ENCODE measurements at regions not wholly inside any gene's neighbourhood (a gene's known extent, or its start where the extent isn't known, plus 50 kb on each side); places are given as distances from the start of the nearest gene placed in this dataset.

GRCh38 chr4:62199291-62199810 is 999.2 kb downstream of the ADGRL3 start:
- Mint-ChIP-seq H3K4me1 (ENCODE audit: low read depth, unreplicated experiment) (no peaks in the 10 kb centered on the region), H3K27ac (ENCODE audit: unreplicated experiment) (no peak overlapping the region), H3K9me3 (ENCODE audit: low read depth, unreplicated experiment) (no peaks in the 10 kb centered on the region), H3K36me3 (ENCODE audit: insufficient read depth, unreplicated experiment) (no peaks in the 10 kb centered on the region), H3K4me3 (ENCODE audit: low read depth, unreplicated experiment) (no peak overlapping the region), H3K27me3 (ENCODE audit: unreplicated experiment) (no peaks in the 10 kb centered on the region)
- no peak for TF ChIP-seq CTCF (IDR thresholded peaks at IDR 0.05; ENCODE audit: unreplicated experiment)
- CTCF ChIA-PET: no interaction called here
- intact Hi-C loops (cut with micrococcal nuclease; ENCODE audit: unreplicated experiment): no loop called here
- DNase-seq: no peak
- no TSS peak for BruUV-seq (replicated peaks)

GRCh38 chr4:62196338-62196737 is 996.2 kb downstream of the ADGRL3 start:
- Mint-ChIP-seq H3K27ac (ENCODE audit: unreplicated experiment) (no peak overlapping the region), H3K4me1 (ENCODE audit: low read depth, unreplicated experiment) (no peaks in the 10 kb centered on the region), H3K4me3 (ENCODE audit: low read depth, unreplicated experiment) (no peak overlapping the region), H3K27me3 (ENCODE audit: unreplicated experiment) (no peaks in the 10 kb centered on the region), H3K36me3 (ENCODE audit: insufficient read depth, unreplicated experiment) (no peaks in the 10 kb centered on the region), H3K9me3 (ENCODE audit: low read depth, unreplicated experiment) (no peaks in the 10 kb centered on the region)
- BruUV-seq (replicated peaks): no TSS peak
- CTCF ChIA-PET: no interaction called here
- TF ChIP-seq CTCF (IDR thresholded peaks at IDR 0.05; ENCODE audit: unreplicated experiment): no peak
- intact Hi-C loops (cut with micrococcal nuclease; ENCODE audit: unreplicated experiment): no loop called here
- DNase-seq: no peak

- BruUV-seq (replicated peaks): no TSS peak
- DNase-seq: no peak
- CTCF ChIA-PET: no interaction called here
- no peak for TF ChIP-seq CTCF (IDR thresholded peaks at IDR 0.05; ENCODE audit: unreplicated experiment)
- Mint-ChIP-seq H3K4me1 (ENCODE audit: low read depth, unreplicated experiment) (no peaks in the 10 kb centered on the region), H3K36me3 (ENCODE audit: insufficient read depth, unreplicated experiment) (no peaks in the 10 kb centered on the region), H3K27me3 (ENCODE audit: unreplicated experiment) (no peaks in the 10 kb centered on the region), H3K9me3 (ENCODE audit: low read depth, unreplicated experiment) (no peaks in the 10 kb centered on the region), H3K4me3 (ENCODE audit: low read depth, unreplicated experiment) (no peak overlapping the region), H3K27ac (ENCODE audit: unreplicated experiment) (no peak overlapping the region)
- intact Hi-C loops (cut with micrococcal nuclease; ENCODE audit: unreplicated experiment): no loop called here
These were observed 994.2 kb downstream of the ADGRL3 start for GRCh38 chr4:62194342-62194741.

DNA sequence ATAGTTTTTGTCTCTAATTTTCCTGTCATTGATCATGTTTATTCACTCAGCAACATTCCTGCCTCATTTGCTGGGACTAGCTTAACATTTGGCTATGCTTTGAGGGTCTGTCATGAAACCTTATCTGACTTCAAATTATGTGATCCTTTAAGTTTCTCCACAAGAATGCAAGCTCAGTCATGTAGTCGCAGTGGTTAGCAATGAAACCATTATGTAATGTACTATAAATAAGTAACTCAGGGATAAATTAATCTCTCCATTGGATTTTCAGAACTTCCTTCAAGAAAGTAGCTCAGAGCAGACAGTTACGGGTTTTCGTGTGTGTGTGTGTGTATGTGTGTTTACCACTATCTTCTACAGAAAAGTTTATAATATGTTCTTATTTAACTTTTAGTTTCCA is 993.6 kb downstream of the ADGRL3 start:
- no peak for TF ChIP-seq CTCF (IDR thresholded peaks at IDR 0.05; ENCODE audit: unreplicated experiment)
- Mint-ChIP-seq H3K9me3 (ENCODE audit: low read depth, unreplicated experiment) (no peaks in the 10 kb centered on the region), H3K4me1 (ENCODE audit: low read depth, unreplicated experiment) (no peaks in the 10 kb centered on the region), H3K27me3 (ENCODE audit: unreplicated experiment) (no peaks in the 10 kb centered on the region), H3K4me3 (ENCODE audit: low read depth, unreplicated experiment) (no peak overlapping the region), H3K27ac (ENCODE audit: unreplicated experiment) (no peak overlapping the region), H3K36me3 (ENCODE audit: insufficient read depth, unreplicated experiment) (no peaks in the 10 kb centered on the region)
- DNase-seq: no peak
- BruUV-seq (replicated peaks): no TSS peak
- intact Hi-C loops (cut with micrococcal nuclease; ENCODE audit: unreplicated experiment): no loop called here
- CTCF ChIA-PET: no interaction called here
